HG02981 (cell line): ENCODE measurements at regions not wholly inside any gene's neighbourhood (a gene's known extent, or its start where the extent isn't known, plus 50 kb on each side); places are given as distances from the start of the nearest gene placed in this dataset.

Source experiments
- ATAC-seq: cut with Tn5 transposase; IDR thresholded peaks from one replicate; pipeline ENCODE4 v1.9.1; 2021; ENCODE audit warnings: mild to moderate bottlenecking, moderate library complexity; ENCODE audit not compliant: unreplicated experiment

- ATAC-seq = no peak
Measured at GRCh38 chr2:146952696-146953095, 892.1 kb upstream of the ACVR2A start.

GRCh38 chr2:146950911-146951310 is 893.9 kb upstream of the ACVR2A start:
- no peak for ATAC-seq

GRCh38 chr2:146950361-146950760 is 894.5 kb upstream of the ACVR2A start:
- ATAC-seq = no peak

- ATAC-seq = no peak
Measured at GRCh38 chr2:146949400-146949799, 895.4 kb upstream of the ACVR2A start.

GRCh38 chr2:146944601-146945000 is 900.2 kb upstream of the ACVR2A start:
- ATAC-seq = no peak

GRCh38 chr2:146939991-146940685 is 904.7 kb upstream of the ACVR2A start:
- ATAC-seq = no peak

GRCh38 chr2:146934921-146935320 is 909.9 kb upstream of the ACVR2A start:
- ATAC-seq = no peak

- ATAC-seq = peak; percentile 58
Measured at GRCh38 chr2:146931109-146931508, 913.7 kb upstream of the ACVR2A start.

- ATAC-seq = no peak
Measured at GRCh38 chr2:146927080-146927711, 917.6 kb upstream of the ACVR2A start.

GRCh38 chr2:146918280-146918679 is 926.5 kb upstream of the ACVR2A start:
- ATAC-seq = no peak

GRCh38 chr2:146917431-146918042 is 927.3 kb upstream of the ACVR2A start:
- ATAC-seq = no peak

GRCh38 chr2:146916914-146917313 is 927.9 kb upstream of the ACVR2A start:
- no peak for ATAC-seq

- no peak for ATAC-seq
Measured at GRCh38 chr2:146913476-146913875, 931.4 kb upstream of the ACVR2A start.

GRCh38 chr2:146912536-146912935 is 932.3 kb upstream of the ACVR2A start:
- ATAC-seq = no peak

- ATAC-seq = no peak
Measured at GRCh38 chr2:146908776-146909175, 936.1 kb upstream of the ACVR2A start.

- ATAC-seq = no peak
Measured at GRCh38 chr2:146898083-146898482, 946.7 kb upstream of the ACVR2A start.

- no peak for ATAC-seq
Measured at GRCh38 chr2:146894514-146894913, 950.3 kb upstream of the ACVR2A start.

GRCh38 chr2:146893500-146894041 is 951.3 kb upstream of the ACVR2A start:
- no peak for ATAC-seq

- ATAC-seq = no peak
Measured at GRCh38 chr2:146890491-146890890, 954.3 kb upstream of the ACVR2A start.

- no peak for ATAC-seq
Measured at GRCh38 chr2:146879882-146880281, 964.9 kb upstream of the ACVR2A start.

- ATAC-seq = no peak
Measured at GRCh38 chr2:146874260-146874658, 970.6 kb upstream of the ACVR2A start.

GRCh38 chr2:146873646-146874259 is 971.1 kb upstream of the ACVR2A start:
- no peak for ATAC-seq
